ENCODE measurements at regions not wholly inside any gene's neighbourhood (a gene's known extent, or its start where the extent isn't known, plus 50 kb on each side); places are given as distances from the start of the nearest gene placed in this dataset.

DNA sequence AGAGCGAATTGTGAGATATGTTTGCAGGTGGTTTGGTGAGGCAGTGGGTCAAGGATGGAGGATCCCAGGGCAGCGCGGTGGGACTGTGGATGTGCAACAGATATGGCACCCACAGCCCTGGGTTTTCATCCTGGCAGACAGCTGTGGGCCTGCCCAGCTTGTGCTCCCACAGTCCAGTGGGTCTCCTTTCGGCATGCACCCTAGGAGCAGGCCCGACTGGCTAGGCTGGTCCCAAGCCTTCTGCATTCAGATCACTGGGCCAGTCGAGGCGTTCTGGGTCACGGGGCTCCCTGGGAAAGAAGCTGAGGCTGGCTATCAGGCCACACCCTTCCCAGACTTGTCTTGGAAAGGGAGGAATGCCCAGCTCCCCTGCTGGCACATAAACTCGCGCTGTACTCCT, 2289.6 kb downstream of the ARAP2 start:
- no peak overlapping the region for H3K4me3 Mint-ChIP-seq
- H3K27ac Mint-ChIP-seq: no peak overlapping the region
- no peaks in the 10 kb centered on the region for H3K27me3 Mint-ChIP-seq (ENCODE audit: low read depth in 3 of 3)
- DNase-seq: no peak
- Histone ChIP-seq H3K4me3 (replicated peaks in 1 of 3; ENCODE audit: low read depth in 2 of 3, low read length in 3 of 3) (no peak overlapping the region), H3K36me3 (replicated peaks in 1 of 2; ENCODE audit: control insufficient read depth in 1 of 2, insufficient read depth in 2 of 2, low read length in 2 of 2) (no peaks in the 10 kb centered on the region), H2AFZ (ENCODE audit: insufficient read depth, low read depth, low read length, poor library complexity, severe bottlenecking) (no peak overlapping the region), H3K4me2 (replicated peaks; ENCODE audit: extremely low read depth, low read length, poor library complexity, severe bottlenecking) (no peak overlapping the region), H3K79me2 (ENCODE audit: insufficient read depth, low read length) (no peaks in the 10 kb centered on the region), H3K9me3 (replicated peaks in 1 of 2; ENCODE audit: control insufficient read depth in 1 of 2, insufficient read depth in 1 of 2, low read length in 2 of 2) (peaks cover 14 to 15% of the 10 kb centered on the region in 2 donors), H4K20me1 (ENCODE audit: insufficient read depth, low read length) (no peaks in the 10 kb centered on the region), H3K27me3 (ENCODE audit: control insufficient read depth in 2 of 2, insufficient read depth in 2 of 2, low read length in 2 of 2) (no peaks in the 10 kb centered on the region), H3K4me1 (ENCODE audit: control insufficient read depth in 1 of 2, insufficient read depth in 2 of 2, low read length in 2 of 2) (no peaks in the 10 kb centered on the region), H3K9ac (ENCODE audit: insufficient read depth, low read length, poor library complexity, severe bottlenecking) (no peak overlapping the region), H3K27ac (ENCODE audit: low read depth in 1 of 2, low read length in 2 of 2) (no peak overlapping the region)
- H3K4me1 Mint-ChIP-seq: no peaks in the 10 kb centered on the region
- intact Hi-C loops (cut with micrococcal nuclease): no loop called here
- H3K36me3 Mint-ChIP-seq: no peaks in the 10 kb centered on the region
- 97% methylated on average over 7 of the region's 10 CpGs for WGBS (ENCODE audit: insufficient coverage)
- no peak for TF ChIP-seq CTCF (IDR thresholded peaks at IDR 0.05)
- peaks cover 0 to 14% (median 7%) of the 10 kb centered on the region in 7 donors for H3K9me3 Mint-ChIP-seq

- no peak overlapping the region for H3K27ac ChIP-seq (ENCODE audit: low read depth in 1 of 2, low read length in 2 of 2)
- H3K4me2 ChIP-seq (replicated peaks; ENCODE audit: extremely low read depth, low read length, poor library complexity, severe bottlenecking): no peak overlapping the region
- Mint-ChIP-seq H3K27me3 (ENCODE audit: low read depth in 3 of 3) (no peaks in the 10 kb centered on the region), H3K4me3 (no peak overlapping the region), H3K4me1 (no peaks in the 10 kb centered on the region), H3K9me3 (peaks cover 0 to 11% (median 6%) of the 10 kb centered on the region in 7 donors), H3K36me3 (no peaks in the 10 kb centered on the region), H3K27ac (no peak overlapping the region)
- no CpG with 5 or more reads among the region's 4 CpGs for WGBS (ENCODE audit: insufficient coverage)
- no peaks in the 10 kb centered on the region for H3K27me3 ChIP-seq (ENCODE audit: control insufficient read depth in 2 of 2, insufficient read depth in 2 of 2, low read length in 2 of 2)
- intact Hi-C loops (cut with micrococcal nuclease): no loop called here
- no peak overlapping the region for H2AFZ ChIP-seq (ENCODE audit: insufficient read depth, low read depth, low read length, poor library complexity, severe bottlenecking)
- no peaks in the 10 kb centered on the region for H3K36me3 ChIP-seq (replicated peaks in 1 of 2; ENCODE audit: control insufficient read depth in 1 of 2, insufficient read depth in 2 of 2, low read length in 2 of 2)
- no peaks in the 10 kb centered on the region for H4K20me1 ChIP-seq (ENCODE audit: insufficient read depth, low read length)
- no peak for TF ChIP-seq CTCF (IDR thresholded peaks at IDR 0.05)
- no peaks in the 10 kb centered on the region for H3K4me1 ChIP-seq (ENCODE audit: control insufficient read depth in 1 of 2, insufficient read depth in 2 of 2, low read length in 2 of 2)
- H3K4me3 ChIP-seq (replicated peaks in 1 of 3; ENCODE audit: low read depth in 2 of 3, low read length in 3 of 3): no peak overlapping the region
- H3K9me3 ChIP-seq (replicated peaks in 1 of 2; ENCODE audit: control insufficient read depth in 1 of 2, insufficient read depth in 1 of 2, low read length in 2 of 2): peaks cover 14 to 18% of the 10 kb centered on the region in 2 donors
- no peak for DNase-seq
- H3K9ac ChIP-seq (ENCODE audit: insufficient read depth, low read length, poor library complexity, severe bottlenecking): no peak overlapping the region
- no peaks in the 10 kb centered on the region for H3K79me2 ChIP-seq (ENCODE audit: insufficient read depth, low read length)
These were observed 2284.8 kb downstream of the ARAP2 start for GRCh38 chr4:33959519-33959918.
